22Rv1 (cell line): ENCODE measurements at regions not wholly inside any gene's neighbourhood (a gene's known extent, or its start where the extent isn't known, plus 50 kb on each side); places are given as distances from the start of the nearest gene placed in this dataset.
A peak's percentile ranks its signal among the peaks of the same experiment; 100 is the strongest.

Experiments
- H3K27ac ChIP-seq: fragments of 450-650 bp; 2 replicates; pipeline ENCODE4 v1.5.1; 2017
- CTCF ChIP-seq: fragments of 450-650 bp; IDR thresholded peaks from 2 replicates; pipeline ENCODE4 v1.5.1; 2017; ENCODE audit warnings: mild to moderate bottlenecking
- ZFX ChIP-seq: fragments of 450-650 bp; IDR thresholded peaks from 2 replicates; pipeline ENCODE4 v1.6.1; 2017; ENCODE audit warnings: antibody characterized with exemption, borderline replicate concordance

- H3K27ac ChIP-seq: no peak overlapping the region
- TF ChIP-seq ZFX: no peak
- no peak for TF ChIP-seq CTCF
These were observed 74.5 kb upstream of the PMFBP1 start for GRCh38 chr16:72246423-72246822.

GRCh38 chr16:72244853-72245252 is 72.9 kb upstream of the PMFBP1 start:
- TF ChIP-seq CTCF (no peak), ZFX (no peak)
- no peak overlapping the region for H3K27ac ChIP-seq

- H3K27ac ChIP-seq: no peak overlapping the region
- TF ChIP-seq CTCF: no peak
- TF ChIP-seq ZFX: no peak
These were observed 71.7 kb upstream of the PMFBP1 start for GRCh38 chr16:72243621-72244020.

GRCh38 chr16:72242757-72243156 is 70.8 kb upstream of the PMFBP1 start:
- H3K27ac ChIP-seq: no peak overlapping the region
- TF ChIP-seq ZFX (no peak), CTCF (no peak)

GRCh38 chr16:72241930-72242329 is 70.0 kb upstream of the PMFBP1 start:
- peak; percentile 71 for TF ChIP-seq CTCF
- TF ChIP-seq ZFX: no peak
- H3K27ac ChIP-seq: no peak overlapping the region

- TF ChIP-seq CTCF (no peak), ZFX (no peak)
- no peak overlapping the region for H3K27ac ChIP-seq
These were observed 69.1 kb upstream of the PMFBP1 start for GRCh38 chr16:72241008-72241407.

- TF ChIP-seq CTCF (no peak), ZFX (no peak)
- no peak overlapping the region for H3K27ac ChIP-seq
These were observed 68.5 kb upstream of the PMFBP1 start for GRCh38 chr16:72240466-72240865.
